ENCODE measurements at regions not wholly inside any gene's neighbourhood (a gene's known extent, or its start where the extent isn't known, plus 50 kb on each side); places are given as distances from the start of the nearest gene placed in this dataset.

- H3K27ac ChIP-seq, result no peak overlapping the region
- TF ChIP-seq EHF (CRISPR knock-in tag; IDR thresholded peaks at IDR 0.05) (no peak), ZFP36 (IDR thresholded peaks at IDR 0.05; ENCODE audit: borderline replicate concordance, partially characterized antibody) (no peak), MAZ (IDR thresholded peaks at IDR 0.05; ENCODE audit: borderline replicate concordance, low read depth, low read length) (no peak), NPAS2 (CRISPR knock-in tag; IDR thresholded peaks at IDR 0.05; ENCODE audit: borderline replicate concordance) (no peak), RNF2 (IDR thresholded peaks at IDR 0.05; ENCODE audit: borderline replicate concordance, low read depth) (no peak)
- TF ChIP-seq, protein P1, sequence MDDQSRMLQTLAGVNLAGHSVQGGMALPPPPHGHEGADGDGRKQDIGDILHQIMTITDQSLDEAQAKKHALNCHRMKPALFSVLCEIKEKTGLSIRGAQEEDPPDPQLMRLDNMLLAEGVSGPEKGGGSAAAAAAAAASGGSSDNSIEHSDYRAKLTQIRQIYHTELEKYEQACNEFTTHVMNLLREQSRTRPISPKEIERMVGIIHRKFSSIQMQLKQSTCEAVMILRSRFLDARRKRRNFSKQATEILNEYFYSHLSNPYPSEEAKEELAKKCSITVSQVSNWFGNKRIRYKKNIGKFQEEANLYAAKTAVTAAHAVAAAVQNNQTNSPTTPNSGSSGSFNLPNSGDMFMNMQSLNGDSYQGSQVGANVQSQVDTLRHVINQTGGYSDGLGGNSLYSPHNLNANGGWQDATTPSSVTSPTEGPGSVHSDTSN (IDR thresholded peaks at IDR 0.05), result no peak
These were observed 1655.0 kb downstream of the MRPL39 start for GRCh38 chr21:23952269-23952668.

GRCh38 chr21:23951251-23951650 lies 1656.0 kb downstream of the MRPL39 start:
- TF ChIP-seq EHMT2 (IDR thresholded peaks at IDR 0.05; ENCODE audit: low read depth), result no peak
- TF ChIP-seq KDM1A (IDR thresholded peaks at IDR 0.05; ENCODE audit: low read depth), result no peak
- no peak for TF ChIP-seq NR3C1 (IDR thresholded peaks at IDR 0.05)
- no peak for TF ChIP-seq HEYL (CRISPR knock-in tag; IDR thresholded peaks at IDR 0.05)
- TF ChIP-seq RFX5 (IDR thresholded peaks at IDR 0.05), result no peak
- TF ChIP-seq HOXA7 (CRISPR knock-in tag; IDR thresholded peaks at IDR 0.05), result no peak
- TF ChIP-seq RARB (CRISPR knock-in tag; IDR thresholded peaks at IDR 0.05), result no peak
- TF ChIP-seq GATA3 (IDR thresholded peaks at IDR 0.05; ENCODE audit: borderline replicate concordance), result no peak
- no peak for TF ChIP-seq ESRRA (IDR thresholded peaks at IDR 0.05; ENCODE audit: borderline replicate concordance, low read length)
- POLR2A ChIA-PET, result no interaction called here
- DNase-seq (ENCODE audit: low read depth in 1 of 2, low spot score in 1 of 2) (no peak), FAIRE-seq (no peak), ATAC-seq (no peak)
- Histone ChIP-seq H3K4me2 (no peak overlapping the region), H3K4me1 (no peaks in the 10 kb centered on the region), H3K27ac (no peak overlapping the region), H3K9me3 (no peaks in the 10 kb centered on the region), H3K4me3 (no peak overlapping the region)
- CTCF ChIA-PET, result no interaction called here

More at GRCh38 chr21:23952269-23952668, 1655.0 kb downstream of the MRPL39 start:
- Histone ChIP-seq H3K4me2 (no peak overlapping the region), H3K4me3 (no peak overlapping the region), H3K9me3 (no peaks in the 10 kb centered on the region), H3K4me1 (no peaks in the 10 kb centered on the region)
- ChIA-PET CTCF (no interaction called here), POLR2A (no interaction called here)
- DNase-seq (ENCODE audit: low read depth in 1 of 2, low spot score in 1 of 2), result no peak
- no peak for ATAC-seq
- FAIRE-seq, result no peak

DNA sequence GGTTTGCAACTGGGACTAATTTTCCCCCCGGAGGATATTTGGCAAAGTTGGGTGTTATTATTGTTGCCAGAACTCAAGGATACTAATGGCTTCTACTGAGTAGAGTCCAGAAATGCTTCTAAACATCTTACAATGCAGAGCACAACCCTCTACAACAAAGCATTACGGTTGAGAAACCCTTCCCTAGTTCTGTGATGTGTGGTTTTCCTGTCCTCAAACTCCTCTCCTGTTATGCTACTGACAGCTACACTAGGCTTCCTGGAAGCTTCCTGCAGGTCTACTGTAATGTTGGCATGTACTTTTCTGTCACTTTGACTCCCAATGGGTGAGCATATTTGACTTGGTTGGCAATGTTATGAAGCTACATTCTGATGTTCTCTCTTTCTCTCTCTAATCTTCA lies 1656.9 kb downstream of the MRPL39 start:
- no peak for TF ChIP-seq RCOR1 (IDR thresholded peaks at IDR 0.05; ENCODE audit: low read depth, low read length)
- TF ChIP-seq, protein P2, sequence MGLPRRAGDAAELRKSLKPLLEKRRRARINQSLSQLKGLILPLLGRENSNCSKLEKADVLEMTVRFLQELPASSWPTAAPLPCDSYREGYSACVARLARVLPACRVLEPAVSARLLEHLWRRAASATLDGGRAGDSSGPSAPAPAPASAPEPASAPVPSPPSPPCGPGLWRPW (IDR thresholded peaks at IDR 0.05), result no peak
- no peak for TF ChIP-seq NFE2L2 (conservative IDR thresholded peaks at IDR 0.05; ENCODE audit: low read length)
- no peak for TF ChIP-seq NPAS2 (CRISPR knock-in tag; IDR thresholded peaks at IDR 0.05; ENCODE audit: borderline replicate concordance)
- no peak for TF ChIP-seq EHMT2 (IDR thresholded peaks at IDR 0.05; ENCODE audit: low read depth)
- TF ChIP-seq NR3C1 (IDR thresholded peaks at IDR 0.05), result no peak
- TF ChIP-seq E2F6 (IDR thresholded peaks at IDR 0.05; ENCODE audit: borderline replicate concordance, low read depth), result no peak
- no peak for TF ChIP-seq POLR2A (IDR thresholded peaks at IDR 0.05; ENCODE audit: low read length)
- TF ChIP-seq ZNF302 (CRISPR knock-in tag; IDR thresholded peaks at IDR 0.05), result no peak
- TF ChIP-seq MYC (IDR thresholded peaks at IDR 0.05; ENCODE audit: borderline replicate concordance, low read length), result no peak
- TF ChIP-seq HDAC2 (IDR thresholded peaks at IDR 0.05), result no peak
- TF ChIP-seq ESRRA (IDR thresholded peaks at IDR 0.05; ENCODE audit: borderline replicate concordance, low read length), result no peak
- TF ChIP-seq JUNB (IDR thresholded peaks at IDR 0.05), result no peak
- TF ChIP-seq PHF8 (IDR thresholded peaks at IDR 0.05; ENCODE audit: borderline replicate concordance, low read depth), result no peak
- no peak for TF ChIP-seq KDM1A (IDR thresholded peaks at IDR 0.05; ENCODE audit: low read depth)
- no peak for TF ChIP-seq CHD2 (IDR thresholded peaks at IDR 0.05; ENCODE audit: low read length, partially characterized antibody)
- CTCF ChIA-PET, result no interaction called here
- 6% methylated on average over 2 of the region's 2 CpGs for WGBS (ENCODE audit: missing lambda C conversion rate)
- H3K4me2 ChIP-seq, result no peak overlapping the region
- POLR2A ChIA-PET, result no interaction called here
- H3K27ac ChIP-seq, result no peak overlapping the region
- no peak for FAIRE-seq
- ATAC-seq, result no peak
- no peak overlapping the region for H3K4me3 ChIP-seq
- no peaks in the 10 kb centered on the region for H3K4me1 ChIP-seq
- no peaks in the 10 kb centered on the region for H3K9me3 ChIP-seq
- no peak for DNase-seq (ENCODE audit: low read depth in 1 of 2, low spot score in 1 of 2)

Data from A549 (cell line).